HEK293 (cell line): ENCODE measurements at regions not wholly inside any gene's neighbourhood (a gene's known extent, or its start where the extent isn't known, plus 50 kb on each side); places are given as distances from the start of the nearest gene placed in this dataset.

Experiments
- CTCF ChIA-PET: fragments of 350-600 bp; formaldehyde crosslinking; extraction: SDS; loops from one replicate; lab custom pipeline; 2021; ENCODE audit warnings: antibody characterized with exemption; lab: Yijun Ruan, JAX
- POLR2A ChIA-PET: fragments of 300-600 bp; formaldehyde crosslinking; extraction: SDS; loops from one replicate; lab custom pipeline; 2020; ENCODE audit warnings: antibody characterized with exemption, inconsistent platforms; lab: Yijun Ruan, JAX
- H3K27ac ChIP-seq: fragments of 200-500 bp; sonication (Bioruptor generic); 2 replicates; pipeline ENCODE4 v1.5.1; 2014; ENCODE audit warnings: low read depth, low read length, control low read depth, inconsistent platforms; ENCODE audit errors: extremely low read depth
- H3K36me3 ChIP-seq, 2 experiments: fragments of 200-500 bp in 1 of 2; sonication (Bioruptor generic) in 1 of 2; 1 replicate in 1 of 2; 2 replicates in 1 of 2; pipeline ENCODE4 v1.5.1; 2014 to 2017; ENCODE audit warnings: inconsistent platforms in 2 of 2, low read length in 2 of 2; ENCODE audit not compliant: control insufficient read depth in 2 of 2, insufficient read depth in 1 of 2
- H3K4me1 ChIP-seq: fragments of 200-500 bp; sonication (Bioruptor generic); 2 replicates; pipeline ENCODE4 v1.5.1; 2014; ENCODE audit warnings: mild to moderate bottlenecking, low read length, inconsistent platforms; ENCODE audit not compliant: control insufficient read depth, insufficient read depth
- H3K4me3 ChIP-seq: 2 replicates; pipeline ENCODE4 v1.5.1; 2011; ENCODE audit warnings: low read depth, mild to moderate bottlenecking, control low read depth, low read length, moderate library complexity
- H3K9me3 ChIP-seq: fragments of 200-500 bp; sonication (Bioruptor generic); 2 replicates; pipeline ENCODE4 v1.5.1; 2014; ENCODE audit warnings: low read depth, low read length, inconsistent platforms; ENCODE audit not compliant: control insufficient read depth, insufficient read depth
- GLI4 ChIP-seq: fragments of 450-650 bp; formaldehyde crosslinking; IDR thresholded peaks from 2 replicates; pipeline ENCODE4 v1.5.1; 2016; ENCODE audit warnings: missing biosample characterization, missing genetic modification characterization
- HOXC10 ChIP-seq: sonication (generic); formaldehyde crosslinking; IDR thresholded peaks from 2 replicates; pipeline ENCODE4 v1.8.1; 2023; ENCODE audit warnings: mild to moderate bottlenecking, missing genetic modification reagents
- IKZF3 ChIP-seq: fragments of 450-650 bp; IDR thresholded peaks from 2 replicates; pipeline ENCODE4 v1.5.0; 2018; ENCODE audit warnings: missing biosample characterization, mild to moderate bottlenecking, missing genetic modification characterization, moderate library complexity
- KLF9 ChIP-seq: fragments of 450-650 bp; formaldehyde crosslinking; IDR thresholded peaks from 2 replicates; pipeline ENCODE4 v1.5.1; 2016; ENCODE audit warnings: missing biosample characterization, missing genetic modification characterization, low read depth
- MEIS1 ChIP-seq: sonication (generic); formaldehyde crosslinking; IDR thresholded peaks from 2 replicates; pipeline ENCODE4 v1.8.1; 2022; ENCODE audit warnings: missing genetic modification reagents, mild to moderate bottlenecking, borderline replicate concordance
- REPIN1 ChIP-seq: fragments of 450-650 bp; formaldehyde crosslinking; IDR thresholded peaks from 2 replicates; pipeline ENCODE4 v1.5.1; 2017; ENCODE audit warnings: missing biosample characterization, missing genetic modification characterization, low read depth
- SP3 ChIP-seq: fragments of 450-650 bp; formaldehyde crosslinking; IDR thresholded peaks from 2 replicates; pipeline ENCODE4 v1.5.1; 2016; ENCODE audit warnings: missing biosample characterization, missing genetic modification characterization
- ZBTB1 ChIP-seq: fragments of 450-650 bp; formaldehyde crosslinking; IDR thresholded peaks from 2 replicates; pipeline ENCODE4 v1.5.1; 2016; ENCODE audit warnings: missing biosample characterization, missing genetic modification characterization
- ZFP3 ChIP-seq: fragments of 450-650 bp; formaldehyde crosslinking; IDR thresholded peaks from 2 replicates; pipeline ENCODE4 v1.5.1; 2016; ENCODE audit warnings: low read depth, missing biosample characterization, missing genetic modification characterization
- ZNF112 ChIP-seq: fragments of 450-650 bp; formaldehyde crosslinking; IDR thresholded peaks from 2 replicates; pipeline ENCODE4 v1.5.0; 2017; ENCODE audit warnings: missing biosample characterization, missing genetic modification characterization
- ZNF16 ChIP-seq: fragments of 450-650 bp; formaldehyde crosslinking; IDR thresholded peaks from 2 replicates; pipeline ENCODE4 v1.5.1; 2016; ENCODE audit warnings: low read depth, missing biosample characterization, missing genetic modification characterization
- ZNF433 ChIP-seq: fragments of 450-650 bp; formaldehyde crosslinking; IDR thresholded peaks from 2 replicates; pipeline ENCODE4 v1.5.1; 2016; ENCODE audit warnings: missing biosample characterization, missing genetic modification characterization, low read depth
- ZNF48 ChIP-seq: fragments of 450-650 bp; formaldehyde crosslinking; IDR thresholded peaks from 2 replicates; pipeline ENCODE4 v1.5.1; 2016; ENCODE audit warnings: missing biosample characterization, missing genetic modification characterization
- ZNF560 ChIP-seq: fragments of 450-650 bp; formaldehyde crosslinking; IDR thresholded peaks from 2 replicates; pipeline ENCODE4 v1.5.1; 2017; ENCODE audit warnings: missing biosample characterization, missing genetic modification characterization, borderline replicate concordance
- ZNF585B ChIP-seq: fragments of 450-650 bp; formaldehyde crosslinking; IDR thresholded peaks from 2 replicates; pipeline ENCODE4 v1.5.1; 2016; ENCODE audit warnings: missing biosample characterization, missing genetic modification characterization
- ZNF654 ChIP-seq: fragments of 450-650 bp; formaldehyde crosslinking; IDR thresholded peaks from 2 replicates; pipeline ENCODE4 v1.5.1; 2016; ENCODE audit warnings: low read depth, missing biosample characterization, missing genetic modification characterization
- ZNF660 ChIP-seq: fragments of 450-650 bp; IDR thresholded peaks from 2 replicates; pipeline ENCODE4 v1.5.1; 2018; ENCODE audit warnings: missing biosample characterization, mild to moderate bottlenecking, missing genetic modification characterization
- ZNF776 ChIP-seq: fragments of 450-650 bp; formaldehyde crosslinking; IDR thresholded peaks from 2 replicates; pipeline ENCODE4 v1.5.0; 2017; ENCODE audit warnings: missing biosample characterization, missing genetic modification characterization, borderline replicate concordance
- ZNF843 ChIP-seq: fragments of 450-650 bp; formaldehyde crosslinking; IDR thresholded peaks from 2 replicates; pipeline ENCODE4 v1.5.1; 2016; ENCODE audit warnings: missing biosample characterization, missing genetic modification characterization
- ZXDB ChIP-seq: fragments of 450-650 bp; formaldehyde crosslinking; IDR thresholded peaks from 2 replicates; pipeline ENCODE4 v1.5.1; 2016; ENCODE audit warnings: missing biosample characterization, missing genetic modification characterization
- TF ChIP-seq, protein P1 (sequence below): fragments of 450-650 bp; formaldehyde crosslinking; IDR thresholded peaks from 2 replicates; pipeline ENCODE4 v1.5.1; 2016; ENCODE audit warnings: missing biosample characterization, missing genetic modification characterization
- TF ChIP-seq, protein P2 (sequence below): fragments of 450-650 bp; formaldehyde crosslinking; IDR thresholded peaks from 2 replicates; pipeline ENCODE4 v1.5.1; 2017; ENCODE audit warnings: missing biosample characterization, missing genetic modification characterization
- TF ChIP-seq, protein P3 (sequence below): fragments of 450-650 bp; formaldehyde crosslinking; IDR thresholded peaks from 2 replicates; pipeline ENCODE4 v1.5.1; 2017; ENCODE audit warnings: missing biosample characterization, missing genetic modification characterization
- TF ChIP-seq, protein P4 (sequence below): fragments of 450-650 bp; formaldehyde crosslinking; IDR thresholded peaks from 2 replicates; pipeline ENCODE4 v1.5.1; 2016; ENCODE audit warnings: missing biosample characterization, missing genetic modification characterization

DNA sequence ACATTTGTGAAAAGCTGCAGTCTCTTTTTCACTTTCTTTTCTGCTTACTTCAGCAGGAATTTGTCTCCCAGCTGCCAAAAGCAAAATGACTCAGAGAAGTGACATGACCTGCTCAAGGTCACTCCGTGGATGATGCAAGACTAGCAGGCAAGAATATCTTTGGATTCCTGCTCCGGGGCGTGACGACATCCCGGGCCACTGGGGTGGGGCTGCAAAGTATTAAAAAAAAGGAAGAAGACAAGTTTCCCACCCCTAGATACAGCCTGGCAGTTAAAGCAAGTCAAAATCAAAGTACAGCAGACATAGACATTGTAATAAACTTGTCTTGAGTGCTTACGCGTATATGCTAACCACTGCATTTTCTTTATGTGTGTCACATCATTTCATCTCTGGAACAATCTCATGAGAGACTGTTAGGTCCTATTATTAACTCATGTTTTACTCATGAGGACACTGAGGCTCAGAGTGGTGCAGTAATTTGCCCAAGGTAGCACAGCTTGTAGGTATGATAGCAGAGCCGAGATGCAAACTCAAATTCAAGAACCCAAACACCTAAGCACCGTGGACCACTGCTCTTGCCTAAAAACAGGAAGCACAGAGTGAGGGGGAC is 485.2 kb upstream of the PROK2 start (continued):
- TF ChIP-seq, protein P1, sequence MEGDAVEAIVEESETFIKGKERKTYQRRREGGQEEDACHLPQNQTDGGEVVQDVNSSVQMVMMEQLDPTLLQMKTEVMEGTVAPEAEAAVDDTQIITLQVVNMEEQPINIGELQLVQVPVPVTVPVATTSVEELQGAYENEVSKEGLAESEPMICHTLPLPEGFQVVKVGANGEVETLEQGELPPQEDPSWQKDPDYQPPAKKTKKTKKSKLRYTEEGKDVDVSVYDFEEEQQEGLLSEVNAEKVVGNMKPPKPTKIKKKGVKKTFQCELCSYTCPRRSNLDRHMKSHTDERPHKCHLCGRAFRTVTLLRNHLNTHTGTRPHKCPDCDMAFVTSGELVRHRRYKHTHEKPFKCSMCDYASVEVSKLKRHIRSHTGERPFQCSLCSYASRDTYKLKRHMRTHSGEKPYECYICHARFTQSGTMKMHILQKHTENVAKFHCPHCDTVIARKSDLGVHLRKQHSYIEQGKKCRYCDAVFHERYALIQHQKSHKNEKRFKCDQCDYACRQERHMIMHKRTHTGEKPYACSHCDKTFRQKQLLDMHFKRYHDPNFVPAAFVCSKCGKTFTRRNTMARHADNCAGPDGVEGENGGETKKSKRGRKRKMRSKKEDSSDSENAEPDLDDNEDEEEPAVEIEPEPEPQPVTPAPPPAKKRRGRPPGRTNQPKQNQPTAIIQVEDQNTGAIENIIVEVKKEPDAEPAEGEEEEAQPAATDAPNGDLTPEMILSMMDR (tag by site-specific recombination) = no peak
- TF ChIP-seq ZNF16 (no peak), ZNF48 (tag by site-specific recombination) (no peak), ZNF654 (tag by site-specific recombination) (no peak), SP3 (tag by site-specific recombination) (no peak), ZBTB1 (tag by site-specific recombination) (no peak), ZNF585B (no peak), IKZF3 (0 out of 2 replicates have a peak, but pooled peaks have one; percentile 36), REPIN1 (tag by site-specific recombination) (no peak), ZNF660 (peak; percentile 84), GLI4 (tag by site-specific recombination) (no peak), ZNF776 (tag by site-specific recombination) (no peak), KLF9 (tag by site-specific recombination) (no peak), MEIS1 (no peak), HOXC10 (CRISPR knock-in tag) (no peak), ZNF433 (tag by site-specific recombination) (no peak)
- TF ChIP-seq, protein P2, sequence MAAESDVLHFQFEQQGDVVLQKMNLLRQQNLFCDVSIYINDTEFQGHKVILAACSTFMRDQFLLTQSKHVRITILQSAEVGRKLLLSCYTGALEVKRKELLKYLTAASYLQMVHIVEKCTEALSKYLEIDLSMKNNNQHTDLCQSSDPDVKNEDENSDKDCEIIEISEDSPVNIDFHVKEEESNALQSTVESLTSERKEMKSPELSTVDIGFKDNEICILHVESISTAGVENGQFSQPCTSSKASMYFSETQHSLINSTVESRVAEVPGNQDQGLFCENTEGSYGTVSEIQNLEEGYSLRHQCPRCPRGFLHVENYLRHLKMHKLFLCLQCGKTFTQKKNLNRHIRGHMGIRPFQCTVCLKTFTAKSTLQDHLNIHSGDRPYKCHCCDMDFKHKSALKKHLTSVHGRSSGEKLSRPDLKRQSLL (tag by site-specific recombination) = no peak
- TF ChIP-seq, protein P3, sequence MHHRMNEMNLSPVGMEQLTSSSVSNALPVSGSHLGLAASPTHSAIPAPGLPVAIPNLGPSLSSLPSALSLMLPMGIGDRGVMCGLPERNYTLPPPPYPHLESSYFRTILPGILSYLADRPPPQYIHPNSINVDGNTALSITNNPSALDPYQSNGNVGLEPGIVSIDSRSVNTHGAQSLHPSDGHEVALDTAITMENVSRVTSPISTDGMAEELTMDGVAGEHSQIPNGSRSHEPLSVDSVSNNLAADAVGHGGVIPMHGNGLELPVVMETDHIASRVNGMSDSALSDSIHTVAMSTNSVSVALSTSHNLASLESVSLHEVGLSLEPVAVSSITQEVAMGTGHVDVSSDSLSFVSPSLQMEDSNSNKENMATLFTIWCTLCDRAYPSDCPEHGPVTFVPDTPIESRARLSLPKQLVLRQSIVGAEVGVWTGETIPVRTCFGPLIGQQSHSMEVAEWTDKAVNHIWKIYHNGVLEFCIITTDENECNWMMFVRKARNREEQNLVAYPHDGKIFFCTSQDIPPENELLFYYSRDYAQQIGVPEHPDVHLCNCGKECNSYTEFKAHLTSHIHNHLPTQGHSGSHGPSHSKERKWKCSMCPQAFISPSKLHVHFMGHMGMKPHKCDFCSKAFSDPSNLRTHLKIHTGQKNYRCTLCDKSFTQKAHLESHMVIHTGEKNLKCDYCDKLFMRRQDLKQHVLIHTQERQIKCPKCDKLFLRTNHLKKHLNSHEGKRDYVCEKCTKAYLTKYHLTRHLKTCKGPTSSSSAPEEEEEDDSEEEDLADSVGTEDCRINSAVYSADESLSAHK (tag by site-specific recombination) = no peak
- TF ChIP-seq, protein P4, sequence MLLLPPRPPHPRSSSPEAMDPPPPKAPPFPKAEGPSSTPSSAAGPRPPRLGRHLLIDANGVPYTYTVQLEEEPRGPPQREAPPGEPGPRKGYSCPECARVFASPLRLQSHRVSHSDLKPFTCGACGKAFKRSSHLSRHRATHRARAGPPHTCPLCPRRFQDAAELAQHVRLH (tag by site-specific recombination) = no peak

DNA sequence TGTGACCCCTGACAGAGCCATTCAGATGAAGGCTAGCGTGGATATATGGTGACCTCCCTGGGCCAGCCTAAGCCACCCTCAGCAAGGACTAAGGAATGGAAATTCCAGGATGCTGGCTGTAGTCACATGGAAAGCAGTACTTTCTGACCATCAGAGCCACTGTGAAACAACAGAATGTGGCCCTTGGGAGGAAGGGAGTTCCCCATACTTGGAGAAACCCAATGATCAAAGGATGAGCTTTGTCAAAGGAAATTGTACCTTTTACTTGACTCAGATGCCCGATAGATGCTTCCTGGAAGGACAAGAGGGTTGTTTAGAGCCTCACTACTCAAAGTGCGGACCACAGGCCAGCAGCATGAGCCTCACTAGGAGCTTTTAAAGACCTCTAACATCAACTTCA is 484.5 kb upstream of the PROK2 start:
- H3K27ac ChIP-seq = no peak overlapping the region; the same call in 1 of the 2 replicates
- CTCF ChIA-PET = no interaction called here
- H3K4me1 ChIP-seq = peaks cover 9% of the 10 kb centered on the region; the same call in 1 of the 2 replicates
- no peaks in the 10 kb centered on the region for H3K36me3 ChIP-seq
- TF ChIP-seq ZNF112 = no peak
- TF ChIP-seq ZNF843 (tag by site-specific recombination) = no peak
- TF ChIP-seq ZXDB (tag by site-specific recombination) = no peak
- no peak for TF ChIP-seq ZFP3 (tag by site-specific recombination)
- TF ChIP-seq ZNF560 (tag by site-specific recombination) = no peak
- H3K9me3 ChIP-seq = no peaks in the 10 kb centered on the region
- POLR2A ChIA-PET = no interaction called here
- no peak overlapping the region for H3K4me3 ChIP-seq
